Fibroblast of the aortic adventitia (primary cell): ENCODE measurements at regions not wholly inside any gene's neighbourhood (a gene's known extent, or its start where the extent isn't known, plus 50 kb on each side); places are given as distances from the start of the nearest gene placed in this dataset.

Experiments
- DNase-seq: peaks from one replicate; pipeline ENCODE4 v3.0.0-alpha.2; 2010; ENCODE audit warnings: low read depth
- H3K4me3 ChIP-seq: 2 replicates; pipeline ENCODE4 v1.5.1; 2011; ENCODE audit warnings: low read depth, mild to moderate bottlenecking, control low read depth, low read length, moderate library complexity
- TF ChIP-seq, protein P1 (sequence below): IDR thresholded peaks from 2 replicates; pipeline ENCODE4 v1.5.1; 2011; ENCODE audit warnings: mild to moderate bottlenecking, low read length, control low read depth, inconsistent platforms; ENCODE audit not compliant: insufficient read depth

DNA sequence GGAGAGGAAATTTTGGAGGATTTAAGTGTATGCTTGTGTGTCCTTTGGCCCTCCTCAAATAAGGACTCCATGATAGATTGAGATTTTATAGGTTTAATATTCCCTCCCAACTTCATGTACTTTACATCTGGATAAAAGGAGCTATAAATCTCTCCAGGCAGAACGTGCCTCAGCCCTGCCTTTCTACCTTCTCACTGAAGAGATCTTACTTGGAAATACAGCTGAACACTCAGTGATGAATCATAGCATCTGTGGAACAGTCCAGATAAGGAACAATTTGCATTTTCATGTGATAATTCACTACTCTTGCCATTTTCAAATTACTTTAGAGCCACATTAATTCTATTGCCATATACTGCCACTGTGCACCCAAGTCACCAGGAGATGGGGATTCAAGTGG lies 364.6 kb upstream of the PODXL start:
- peak; percentile 57 for DNase-seq
- TF ChIP-seq, protein P1, sequence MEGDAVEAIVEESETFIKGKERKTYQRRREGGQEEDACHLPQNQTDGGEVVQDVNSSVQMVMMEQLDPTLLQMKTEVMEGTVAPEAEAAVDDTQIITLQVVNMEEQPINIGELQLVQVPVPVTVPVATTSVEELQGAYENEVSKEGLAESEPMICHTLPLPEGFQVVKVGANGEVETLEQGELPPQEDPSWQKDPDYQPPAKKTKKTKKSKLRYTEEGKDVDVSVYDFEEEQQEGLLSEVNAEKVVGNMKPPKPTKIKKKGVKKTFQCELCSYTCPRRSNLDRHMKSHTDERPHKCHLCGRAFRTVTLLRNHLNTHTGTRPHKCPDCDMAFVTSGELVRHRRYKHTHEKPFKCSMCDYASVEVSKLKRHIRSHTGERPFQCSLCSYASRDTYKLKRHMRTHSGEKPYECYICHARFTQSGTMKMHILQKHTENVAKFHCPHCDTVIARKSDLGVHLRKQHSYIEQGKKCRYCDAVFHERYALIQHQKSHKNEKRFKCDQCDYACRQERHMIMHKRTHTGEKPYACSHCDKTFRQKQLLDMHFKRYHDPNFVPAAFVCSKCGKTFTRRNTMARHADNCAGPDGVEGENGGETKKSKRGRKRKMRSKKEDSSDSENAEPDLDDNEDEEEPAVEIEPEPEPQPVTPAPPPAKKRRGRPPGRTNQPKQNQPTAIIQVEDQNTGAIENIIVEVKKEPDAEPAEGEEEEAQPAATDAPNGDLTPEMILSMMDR = no peak
- no peak overlapping the region for H3K4me3 ChIP-seq

DNA sequence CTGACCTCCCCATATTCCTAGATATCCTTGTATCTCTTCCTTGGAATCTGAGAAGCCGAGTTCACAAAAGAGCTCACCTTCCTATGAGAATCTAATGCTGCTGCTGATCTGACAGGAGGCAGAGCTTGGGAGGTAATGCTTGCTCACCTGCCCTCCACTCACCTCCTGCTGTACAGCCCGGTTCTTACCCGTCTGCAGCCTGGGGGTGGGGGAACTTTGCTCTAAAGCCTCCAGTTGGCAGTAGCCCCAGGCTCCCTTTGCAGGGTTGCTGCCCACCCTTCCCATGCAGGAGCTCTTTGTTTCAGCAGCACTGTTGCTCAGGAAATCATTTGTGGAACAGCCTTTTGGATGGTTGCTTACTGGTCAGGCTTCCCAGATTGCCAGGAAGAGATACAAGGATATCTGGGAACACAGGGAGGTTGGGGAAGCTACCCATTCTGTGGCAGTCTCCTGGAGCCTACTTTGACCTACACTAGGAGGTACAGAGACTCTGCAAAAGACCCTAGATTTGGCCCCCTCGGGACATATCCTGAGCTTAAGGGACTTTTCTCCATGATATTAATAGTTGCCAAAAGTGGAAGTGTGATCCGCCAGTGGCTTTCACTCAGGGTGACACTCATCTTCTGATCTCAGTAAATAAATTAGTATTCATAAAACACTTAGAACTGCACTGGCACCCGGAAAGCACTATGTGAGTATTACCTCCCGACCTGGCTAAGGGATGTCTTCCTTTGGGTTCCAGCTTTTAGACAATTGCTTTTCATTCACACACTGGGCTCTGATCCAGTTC lies 363.7 kb upstream of the PODXL start:
- TF ChIP-seq, protein P1 = no peak
- H3K4me3 ChIP-seq = no peak overlapping the region
- DNase-seq = no peak

DNA sequence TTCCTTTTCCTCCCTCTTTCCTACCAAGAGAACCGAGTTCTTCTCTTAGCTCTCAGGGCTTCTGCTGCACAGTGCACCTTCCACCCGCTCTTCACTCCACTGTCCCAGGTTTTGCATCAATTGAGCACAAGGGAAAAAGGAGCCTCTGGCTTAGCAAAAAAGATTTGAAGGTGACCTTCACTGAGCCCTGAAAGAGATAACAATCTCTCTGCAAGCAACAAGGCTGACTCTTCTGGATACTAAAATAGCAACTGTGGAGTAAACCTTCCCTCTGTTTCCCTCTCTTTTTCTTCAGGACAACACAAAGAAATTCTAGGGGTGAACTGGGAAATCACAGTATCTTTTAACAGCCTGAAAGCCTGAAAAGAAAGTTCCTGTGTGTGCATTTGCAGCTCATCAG lies 354.7 kb upstream of the PODXL start:
- TF ChIP-seq, protein P1 = no peak
- no peak for DNase-seq
- H3K4me3 ChIP-seq = no peak overlapping the region

DNA sequence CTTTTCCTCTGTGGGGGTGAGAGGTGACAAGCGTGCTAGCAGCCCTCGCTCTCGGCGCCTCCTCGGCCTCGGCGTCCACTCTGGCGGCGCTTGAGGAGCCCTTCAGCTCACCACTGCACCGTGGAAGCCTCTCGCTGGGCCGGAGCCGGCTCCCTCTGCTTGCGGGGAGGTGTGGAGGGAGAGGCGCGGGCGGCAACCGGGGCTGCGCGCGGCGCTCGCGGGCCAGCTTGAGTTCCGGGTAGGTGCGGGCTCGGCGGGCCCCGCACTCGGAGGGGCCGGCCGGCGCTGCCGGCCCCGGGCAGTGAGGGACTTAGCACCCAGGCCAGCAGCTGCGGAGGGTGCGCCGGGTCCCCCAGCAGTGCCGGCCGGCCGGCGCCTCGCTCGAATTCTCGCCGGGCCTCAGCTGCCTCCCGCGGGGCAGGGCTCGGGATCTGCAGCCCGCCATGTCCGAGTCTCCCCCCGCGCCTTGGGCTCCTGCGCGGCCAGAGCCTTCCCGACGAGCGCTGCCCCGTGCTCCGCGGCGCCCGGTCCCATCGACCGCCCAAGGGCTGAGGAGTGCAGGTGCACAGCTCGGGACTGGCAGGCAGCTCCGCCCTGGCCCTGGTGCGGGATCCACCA lies 352.8 kb upstream of the PODXL start:
- peak overlapping the region; percentile 28 for H3K4me3 ChIP-seq
- DNase-seq = no peak
- TF ChIP-seq, protein P1 = no peak

DNA sequence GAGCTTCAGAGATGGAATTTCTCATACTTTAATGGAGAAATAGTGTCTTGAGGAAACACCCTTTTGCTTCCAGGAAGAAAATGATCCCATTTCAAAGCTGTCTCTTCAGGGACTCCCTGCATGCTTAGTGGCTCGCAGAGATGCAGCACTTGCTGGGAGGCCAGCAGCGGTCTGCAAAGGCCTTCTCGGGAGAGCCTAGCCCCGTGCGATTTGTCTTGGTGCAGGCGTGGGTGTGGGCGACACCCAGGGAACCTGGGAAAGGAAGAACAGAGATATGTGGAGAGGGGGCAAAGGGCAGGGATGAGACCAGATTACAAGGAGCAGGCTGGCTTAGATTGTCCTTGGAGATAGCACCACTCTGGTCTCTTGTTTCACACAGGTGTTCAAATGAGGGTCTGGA lies 352.3 kb upstream of the PODXL start:
- TF ChIP-seq, protein P1 = no peak
- DNase-seq = no peak
- no peak overlapping the region for H3K4me3 ChIP-seq

DNA sequence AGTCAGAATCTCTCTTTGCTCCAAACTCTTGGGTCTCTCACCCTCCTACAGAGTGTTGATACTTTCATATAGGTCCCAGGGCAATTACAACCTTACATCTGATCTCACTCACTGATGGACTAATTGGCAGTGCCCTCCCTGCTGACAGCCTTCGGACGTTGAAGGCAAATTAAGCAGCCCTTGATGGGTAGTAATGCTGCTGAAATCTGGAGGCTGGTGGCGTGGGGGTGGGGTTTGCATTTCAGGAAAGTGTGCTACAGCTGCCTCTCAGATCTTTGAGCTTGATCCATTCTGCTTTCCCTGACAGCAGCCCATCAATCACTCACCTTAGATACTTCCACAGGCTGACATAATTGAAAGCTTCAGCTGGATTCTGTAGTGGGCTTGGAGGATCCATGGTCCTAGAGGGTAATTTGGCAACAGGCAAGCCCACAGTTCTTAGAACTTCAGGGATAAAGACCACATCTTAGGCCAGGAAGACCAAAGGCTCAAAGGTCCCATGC lies 349.1 kb upstream of the PODXL start:
- DNase-seq = no peak
- TF ChIP-seq, protein P1 = no peak
- no peak overlapping the region for H3K4me3 ChIP-seq
